HG03460 (cell line): ENCODE measurements at regions not wholly inside any gene's neighbourhood (a gene's known extent, or its start where the extent isn't known, plus 50 kb on each side); places are given as distances from the start of the nearest gene placed in this dataset.

Source experiments
- ATAC-seq: cut with Tn5 transposase; IDR thresholded peaks from one replicate; pipeline ENCODE4 v1.9.1; 2021; ENCODE audit not compliant: unreplicated experiment

GRCh38 chr20:57860576-57860975, 150.8 kb upstream of the PMEPA1 start:
- ATAC-seq = no peak

- ATAC-seq = no peak
Observed at GRCh38 chr20:57857969-57858368, 148.2 kb upstream of the PMEPA1 start.

- no peak for ATAC-seq
Observed at GRCh38 chr20:57857118-57857517, 147.3 kb upstream of the PMEPA1 start.

- no peak for ATAC-seq
Observed at GRCh38 chr20:57856658-57857057, 146.8 kb upstream of the PMEPA1 start.

- no peak for ATAC-seq
Observed at GRCh38 chr20:57851796-57852195, 142.0 kb upstream of the PMEPA1 start.

- ATAC-seq = no peak
Observed at GRCh38 chr20:57851025-57851682, 141.3 kb upstream of the PMEPA1 start.

GRCh38 chr20:57849521-57850215, 139.9 kb upstream of the PMEPA1 start:
- no peak for ATAC-seq

GRCh38 chr20:57849121-57849520, 139.3 kb upstream of the PMEPA1 start:
- ATAC-seq = no peak

GRCh38 chr20:57848282-57848681, 138.5 kb upstream of the PMEPA1 start:
- ATAC-seq = no peak

- ATAC-seq = no peak
Observed at GRCh38 chr20:57847104-57847503, 137.3 kb upstream of the PMEPA1 start.

GRCh38 chr20:57844626-57845596, 135.1 kb upstream of the PMEPA1 start:
- no peak for ATAC-seq

GRCh38 chr20:57843941-57844625, 134.3 kb upstream of the PMEPA1 start:
- ATAC-seq = no peak

- ATAC-seq = no peak
Observed at GRCh38 chr20:57842720-57843119, 132.9 kb upstream of the PMEPA1 start.

- ATAC-seq = no peak
Observed at GRCh38 chr20:57841297-57841866, 131.6 kb upstream of the PMEPA1 start.

GRCh38 chr20:57840504-57841296, 130.9 kb upstream of the PMEPA1 start:
- ATAC-seq = no peak

GRCh38 chr20:57840066-57840465, 130.3 kb upstream of the PMEPA1 start:
- ATAC-seq = no peak

- no peak for ATAC-seq
Observed at GRCh38 chr20:57838670-57839151, 128.9 kb upstream of the PMEPA1 start.

- ATAC-seq = no peak
Observed at GRCh38 chr20:57837208-57838035, 127.6 kb upstream of the PMEPA1 start.
